DND-41 (cell line): ENCODE measurements at regions not wholly inside any gene's neighbourhood (a gene's known extent, or its start where the extent isn't known, plus 50 kb on each side); places are given as distances from the start of the nearest gene placed in this dataset.

Experiments used
- CTCF ChIP-seq: IDR thresholded peaks from 2 replicates; pipeline ENCODE4 v1.5.1; 2012; ENCODE audit warnings: borderline replicate concordance, low read length, moderate library complexity, mild to moderate bottlenecking; ENCODE audit not compliant: poor library complexity, severe bottlenecking; ENCODE audit errors: extremely low read depth
- EZH2 ChIP-seq: IDR thresholded peaks from 3 replicates; pipeline ENCODE4 v1.6.1; 2012; ENCODE audit warnings: borderline replicate concordance, low read depth, mild to moderate bottlenecking, moderate library complexity, low read length, inconsistent platforms; ENCODE audit not compliant: severe bottlenecking

- TF ChIP-seq CTCF (no peak), EZH2 (no peak)
Observed at GRCh38 chr1:83637009-83637408, 361.9 kb downstream of the TTLL7 start.
